ENCODE measurements at regions not wholly inside any gene's neighbourhood (a gene's known extent, or its start where the extent isn't known, plus 50 kb on each side); places are given as distances from the start of the nearest gene placed in this dataset.

DNA sequence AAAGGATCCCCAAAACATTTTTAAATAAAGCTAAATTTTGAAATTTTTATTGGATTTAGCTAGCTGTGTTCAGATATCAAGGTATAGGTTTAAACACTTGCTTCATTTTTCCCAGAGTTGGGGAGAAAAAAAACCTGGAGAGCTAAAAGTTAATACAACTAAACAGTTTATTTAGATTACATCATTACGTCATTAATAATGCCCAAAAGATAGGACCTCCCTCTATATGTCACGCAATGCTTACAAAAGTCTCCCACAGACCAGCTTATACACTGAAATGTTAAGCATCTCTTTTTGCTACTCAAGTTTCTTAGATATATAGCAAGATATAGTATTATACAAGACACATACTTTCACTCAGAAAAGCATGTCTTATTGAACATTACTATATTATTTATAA lies 160.0 kb upstream of the SEMA3E start:
- DNase-seq, result no peak
- H3K27me3 ChIP-seq (ENCODE audit: insufficient read depth, low read length), result no peaks in the 10 kb centered on the region
- ChIA-PET CTCF (ENCODE audit: partially characterized antibody) (no interaction called here), POLR2A (ENCODE audit: partially characterized antibody) (no interaction called here)
- H3K27ac ChIP-seq (ENCODE audit: low read depth, low read length), result no peak overlapping the region
- no peak overlapping the region for H3K27ac Mint-ChIP-seq
- no peaks in the 10 kb centered on the region for H3K4me1 ChIP-seq (ENCODE audit: insufficient read depth, low read length)
- no peaks in the 10 kb centered on the region for H3K9me3 ChIP-seq (ENCODE audit: control insufficient read depth in 1 of 2, low read length in 2 of 2)
- H3K4me1 Mint-ChIP-seq, result no peaks in the 10 kb centered on the region
- H3K9me3 Mint-ChIP-seq, result peaks cover 0 to 7% (median under 1%) of the 10 kb centered on the region in 8 donors
- no peaks in the 10 kb centered on the region for H3K27me3 Mint-ChIP-seq
- intact Hi-C loops (cut with micrococcal nuclease), result no loop called here
- no peaks in the 10 kb centered on the region for H3K36me3 ChIP-seq (ENCODE audit: insufficient read depth, low read length)
- H3K4me3 Mint-ChIP-seq, result no peak overlapping the region
- no peak overlapping the region for H3K4me3 ChIP-seq (ENCODE audit: low read length in 2 of 2)
- H3K36me3 Mint-ChIP-seq, result no peaks in the 10 kb centered on the region

- no peak overlapping the region for H3K27ac Mint-ChIP-seq
- no peaks in the 10 kb centered on the region for H3K27me3 ChIP-seq (ENCODE audit: insufficient read depth, low read length)
- ChIA-PET POLR2A (ENCODE audit: partially characterized antibody) (no interaction called here), CTCF (ENCODE audit: partially characterized antibody) (no interaction called here)
- H3K4me1 Mint-ChIP-seq, result no peaks in the 10 kb centered on the region
- no peaks in the 10 kb centered on the region for H3K27me3 Mint-ChIP-seq
- no peak overlapping the region for H3K27ac ChIP-seq (ENCODE audit: low read depth, low read length)
- no peak overlapping the region for H3K4me3 ChIP-seq (ENCODE audit: low read length in 2 of 2)
- H3K36me3 ChIP-seq (ENCODE audit: insufficient read depth, low read length), result no peaks in the 10 kb centered on the region
- intact Hi-C loops (cut with micrococcal nuclease), result no loop called here
- no peak overlapping the region for H3K4me3 Mint-ChIP-seq
- no peaks in the 10 kb centered on the region for H3K9me3 ChIP-seq (ENCODE audit: control insufficient read depth in 1 of 2, low read length in 2 of 2)
- no peaks in the 10 kb centered on the region for H3K36me3 Mint-ChIP-seq
- H3K9me3 Mint-ChIP-seq, result peaks cover 0 to 7% (median 2%) of the 10 kb centered on the region in 8 donors
- DNase-seq, result no peak
- H3K4me1 ChIP-seq (ENCODE audit: insufficient read depth, low read length), result no peaks in the 10 kb centered on the region
Measured at GRCh38 chr7:83807774-83808173, 158.8 kb upstream of the SEMA3E start.

- H3K9me3 Mint-ChIP-seq, result peaks cover 0 to 9% (median 3%) of the 10 kb centered on the region in 8 donors
- H3K27me3 Mint-ChIP-seq, result no peaks in the 10 kb centered on the region
- H3K9me3 ChIP-seq (ENCODE audit: control insufficient read depth in 1 of 2, low read length in 2 of 2), result no peaks in the 10 kb centered on the region
- H3K4me1 Mint-ChIP-seq, result no peaks in the 10 kb centered on the region
- CTCF ChIA-PET (ENCODE audit: partially characterized antibody), result no interaction called here
- H3K27ac ChIP-seq (ENCODE audit: low read depth, low read length), result no peak overlapping the region
- no peak overlapping the region for H3K4me3 ChIP-seq (ENCODE audit: low read length in 2 of 2)
- intact Hi-C loops (cut with micrococcal nuclease), result no loop called here
- no peak overlapping the region for H3K4me3 Mint-ChIP-seq
- no peaks in the 10 kb centered on the region for H3K36me3 ChIP-seq (ENCODE audit: insufficient read depth, low read length)
- no peaks in the 10 kb centered on the region for H3K4me1 ChIP-seq (ENCODE audit: insufficient read depth, low read length)
- no peak overlapping the region for H3K27ac Mint-ChIP-seq
- H3K27me3 ChIP-seq (ENCODE audit: insufficient read depth, low read length), result no peaks in the 10 kb centered on the region
- no peak for DNase-seq
- POLR2A ChIA-PET (ENCODE audit: partially characterized antibody), result no interaction called here
- H3K36me3 Mint-ChIP-seq, result no peaks in the 10 kb centered on the region
Measured at GRCh38 chr7:83806538-83806937, 157.6 kb upstream of the SEMA3E start.

DNA sequence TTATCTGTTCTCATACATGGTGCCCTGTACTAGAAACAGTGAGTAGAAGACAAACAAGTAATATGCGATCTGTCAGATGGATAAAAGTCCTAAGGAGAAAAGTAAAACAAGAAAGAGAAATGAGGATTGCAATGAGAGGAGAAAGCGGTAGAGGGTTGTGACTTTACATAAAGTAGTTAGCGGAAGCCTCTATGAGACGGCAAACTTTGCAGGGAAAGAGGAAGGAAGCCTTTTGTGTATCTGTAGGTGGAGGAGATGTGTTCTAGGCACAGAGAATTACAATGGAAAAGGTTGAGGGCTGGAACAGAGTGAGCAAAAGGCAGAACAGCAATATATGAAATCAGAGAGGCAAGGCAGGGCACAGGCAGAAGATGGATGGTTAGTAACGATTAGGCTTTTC lies 150.4 kb upstream of the SEMA3E start:
- no peaks in the 10 kb centered on the region for H3K4me1 Mint-ChIP-seq
- peaks cover 0 to 13% (median 4%) of the 10 kb centered on the region in 8 donors for H3K9me3 Mint-ChIP-seq
- intact Hi-C loops (cut with micrococcal nuclease), result no loop called here
- no peaks in the 10 kb centered on the region for H3K36me3 ChIP-seq (ENCODE audit: insufficient read depth, low read length)
- no peaks in the 10 kb centered on the region for H3K4me1 ChIP-seq (ENCODE audit: insufficient read depth, low read length)
- POLR2A ChIA-PET (ENCODE audit: partially characterized antibody), result no interaction called here
- H3K27ac Mint-ChIP-seq, result no peak overlapping the region
- H3K9me3 ChIP-seq (ENCODE audit: control insufficient read depth in 1 of 2, low read length in 2 of 2), result no peaks in the 10 kb centered on the region
- H3K27ac ChIP-seq (ENCODE audit: low read depth, low read length), result no peak overlapping the region
- CTCF ChIA-PET (ENCODE audit: partially characterized antibody), result no interaction called here
- H3K36me3 Mint-ChIP-seq, result no peaks in the 10 kb centered on the region
- no peak overlapping the region for H3K4me3 ChIP-seq (ENCODE audit: low read length in 2 of 2)
- no peak overlapping the region for H3K4me3 Mint-ChIP-seq
- no peaks in the 10 kb centered on the region for H3K27me3 Mint-ChIP-seq
- no peaks in the 10 kb centered on the region for H3K27me3 ChIP-seq (ENCODE audit: insufficient read depth, low read length)
- DNase-seq, result no peak

GRCh38 chr7:83798489-83798888 lies 149.6 kb upstream of the SEMA3E start:
- H3K27ac Mint-ChIP-seq, result no peak overlapping the region
- peaks cover 0 to 12% (median 3%) of the 10 kb centered on the region in 8 donors for H3K9me3 Mint-ChIP-seq
- Histone ChIP-seq H3K9me3 (ENCODE audit: control insufficient read depth in 1 of 2, low read length in 2 of 2) (no peaks in the 10 kb centered on the region), H3K36me3 (ENCODE audit: insufficient read depth, low read length) (no peaks in the 10 kb centered on the region), H3K27ac (ENCODE audit: low read depth, low read length) (no peak overlapping the region), H3K27me3 (ENCODE audit: insufficient read depth, low read length) (no peaks in the 10 kb centered on the region), H3K4me3 (ENCODE audit: low read length in 2 of 2) (no peak overlapping the region), H3K4me1 (ENCODE audit: insufficient read depth, low read length) (no peaks in the 10 kb centered on the region)
- no peak for DNase-seq
- H3K36me3 Mint-ChIP-seq, result no peaks in the 10 kb centered on the region
- ChIA-PET POLR2A (ENCODE audit: partially characterized antibody) (no interaction called here), CTCF (ENCODE audit: partially characterized antibody) (no interaction called here)
- no peaks in the 10 kb centered on the region for H3K27me3 Mint-ChIP-seq
- intact Hi-C loops (cut with micrococcal nuclease), result no loop called here
- no peaks in the 10 kb centered on the region for H3K4me1 Mint-ChIP-seq
- H3K4me3 Mint-ChIP-seq, result no peak overlapping the region

DNA sequence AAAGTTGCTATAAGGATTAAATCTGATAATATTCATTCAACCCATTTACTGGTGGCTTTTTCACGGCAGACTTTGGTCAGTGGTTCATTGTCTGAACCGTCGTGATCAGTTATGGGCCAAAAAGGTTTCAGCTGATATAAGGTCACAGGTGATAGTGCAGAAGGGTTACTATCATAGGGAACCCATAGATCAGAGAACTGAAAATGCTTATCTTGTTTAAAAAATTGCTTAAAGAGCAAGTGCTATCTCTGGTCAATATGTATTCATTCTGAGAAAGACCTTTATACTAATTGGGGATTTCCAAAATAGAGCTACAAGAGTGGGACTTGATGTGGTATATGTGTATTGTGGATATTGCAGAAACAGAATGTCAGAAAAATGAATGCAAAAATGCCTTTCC lies 147.8 kb upstream of the SEMA3E start:
- no peak overlapping the region for H3K27ac ChIP-seq (ENCODE audit: low read depth, low read length)
- H3K36me3 ChIP-seq (ENCODE audit: insufficient read depth, low read length), result no peaks in the 10 kb centered on the region
- H3K4me1 ChIP-seq (ENCODE audit: insufficient read depth, low read length), result no peaks in the 10 kb centered on the region
- Mint-ChIP-seq H3K9me3 (peaks cover 0 to 5% (median 4%) of the 10 kb centered on the region in 8 donors), H3K27ac (no peak overlapping the region), H3K36me3 (no peaks in the 10 kb centered on the region), H3K4me1 (no peaks in the 10 kb centered on the region), H3K27me3 (no peaks in the 10 kb centered on the region), H3K4me3 (no peak overlapping the region)
- POLR2A ChIA-PET (ENCODE audit: partially characterized antibody), result no interaction called here
- intact Hi-C loops (cut with micrococcal nuclease), result no loop called here
- CTCF ChIA-PET (ENCODE audit: partially characterized antibody), result no interaction called here
- no peaks in the 10 kb centered on the region for H3K27me3 ChIP-seq (ENCODE audit: insufficient read depth, low read length)
- DNase-seq, result no peak
- H3K4me3 ChIP-seq (ENCODE audit: low read length in 2 of 2), result no peak overlapping the region
- H3K9me3 ChIP-seq (ENCODE audit: control insufficient read depth in 1 of 2, low read length in 2 of 2), result no peaks in the 10 kb centered on the region

DNA sequence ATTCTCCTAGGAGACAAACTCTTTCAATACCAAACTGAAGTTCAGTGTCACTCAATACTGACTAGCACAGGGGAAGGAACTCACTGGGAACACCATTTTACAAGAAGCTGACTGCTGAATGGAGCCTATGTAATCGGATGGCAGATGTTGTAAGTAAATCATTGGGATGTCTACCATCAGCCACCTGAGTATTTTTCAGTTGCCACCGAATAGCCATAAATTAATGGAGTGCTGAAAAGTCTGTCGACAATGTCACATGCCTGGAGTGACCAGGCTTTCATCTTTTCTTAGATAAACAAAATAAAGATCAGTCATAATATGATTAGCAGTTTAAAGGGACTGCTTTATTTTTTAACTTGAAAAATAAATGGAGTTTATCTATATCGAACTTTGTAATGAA lies 145.9 kb upstream of the SEMA3E start:
- H3K9me3 ChIP-seq (ENCODE audit: control insufficient read depth in 1 of 2, low read length in 2 of 2), result no peaks in the 10 kb centered on the region
- Mint-ChIP-seq H3K36me3 (no peaks in the 10 kb centered on the region), H3K27me3 (no peaks in the 10 kb centered on the region), H3K4me1 (no peaks in the 10 kb centered on the region), H3K9me3 (peaks cover 0 to 9% (median 2%) of the 10 kb centered on the region in 8 donors), H3K4me3 (no peak overlapping the region), H3K27ac (no peak overlapping the region)
- ChIA-PET POLR2A (ENCODE audit: partially characterized antibody) (no interaction called here), CTCF (ENCODE audit: partially characterized antibody) (no interaction called here)
- no peaks in the 10 kb centered on the region for H3K4me1 ChIP-seq (ENCODE audit: insufficient read depth, low read length)
- no peak for DNase-seq
- H3K27ac ChIP-seq (ENCODE audit: low read depth, low read length), result no peak overlapping the region
- H3K4me3 ChIP-seq (ENCODE audit: low read length in 2 of 2), result no peak overlapping the region
- H3K36me3 ChIP-seq (ENCODE audit: insufficient read depth, low read length), result no peaks in the 10 kb centered on the region
- intact Hi-C loops (cut with micrococcal nuclease), result no loop called here
- no peaks in the 10 kb centered on the region for H3K27me3 ChIP-seq (ENCODE audit: insufficient read depth, low read length)

DNA sequence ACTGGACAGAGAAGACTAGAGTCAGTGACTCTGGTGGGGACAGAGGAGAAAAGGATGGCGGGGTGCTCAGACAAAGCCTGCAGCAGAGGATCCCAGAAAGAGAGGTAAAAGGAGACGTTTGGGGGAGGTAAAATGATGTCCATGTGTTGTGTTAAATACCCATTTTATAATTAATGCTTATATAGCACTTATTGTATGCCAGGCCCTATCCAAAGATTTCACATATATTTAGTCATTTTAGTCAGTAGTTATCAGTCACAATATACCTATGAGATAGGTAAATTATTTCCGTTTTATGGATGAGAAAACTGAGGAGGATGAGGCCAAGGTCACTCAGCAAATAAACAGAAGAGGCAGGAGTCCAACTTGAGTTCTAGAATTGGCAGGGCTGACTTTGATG lies 144.6 kb upstream of the SEMA3E start:
- Mint-ChIP-seq H3K27me3 (no peaks in the 10 kb centered on the region), H3K4me3 (no peak overlapping the region), H3K9me3 (peaks cover 0 to 9% (median 2%) of the 10 kb centered on the region in 8 donors), H3K4me1 (no peaks in the 10 kb centered on the region), H3K36me3 (no peaks in the 10 kb centered on the region), H3K27ac (no peak overlapping the region)
- H3K9me3 ChIP-seq (ENCODE audit: control insufficient read depth in 1 of 2, low read length in 2 of 2), result no peaks in the 10 kb centered on the region
- H3K4me1 ChIP-seq (ENCODE audit: insufficient read depth, low read length), result no peaks in the 10 kb centered on the region
- ChIA-PET POLR2A (ENCODE audit: partially characterized antibody) (no interaction called here), CTCF (ENCODE audit: partially characterized antibody) (no interaction called here)
- H3K27ac ChIP-seq (ENCODE audit: low read depth, low read length), result no peak overlapping the region
- H3K4me3 ChIP-seq (ENCODE audit: low read length in 2 of 2), result no peak overlapping the region
- no peak for DNase-seq
- H3K27me3 ChIP-seq (ENCODE audit: insufficient read depth, low read length), result no peaks in the 10 kb centered on the region
- H3K36me3 ChIP-seq (ENCODE audit: insufficient read depth, low read length), result no peaks in the 10 kb centered on the region
- intact Hi-C loops (cut with micrococcal nuclease), result no loop called here
